GM12878 (cell line): ENCODE measurements at regions not wholly inside any gene's neighbourhood (a gene's known extent, or its start where the extent isn't known, plus 50 kb on each side); places are given as distances from the start of the nearest gene placed in this dataset.

ENCODE experiments used
- ATAC-seq: fragments of 200-7000 bp; cut with Tn5 transposase; 3 replicates; pipeline ENCODE4 v1.9.1; 2020; ENCODE audit warnings: mild to moderate bottlenecking, moderate library complexity
- BruUV-seq: library from RNA; stranded (reverse); fragments of 400-500 nt; replicated peaks from 2 replicates; lab custom pipeline; 2021; lab: Mats Ljungman, UMichigan
- CTCF ChIA-PET: fragments of 300-600 bp; sonication (Branson Sonifier 250); formaldehyde crosslinking; extraction: SDS; loops from one replicate; lab custom pipeline; 2021; ENCODE audit warnings: inconsistent platforms; lab: Yijun Ruan, JAX
- POLR2A ChIA-PET: fragments of 350-600 bp; formaldehyde crosslinking; extraction: SDS; loops from one replicate; lab custom pipeline; 2021; ENCODE audit warnings: inconsistent platforms; lab: Charles Lee
- RAD21 ChIA-PET: fragments of 300-600 bp; sonication (Branson Sonifier 250); formaldehyde crosslinking; loops from one replicate; lab custom pipeline; 2023; ENCODE audit warnings: antibody characterized with exemption; ENCODE audit not compliant: unreplicated experiment; lab: Charles Lee
- SMC1A ChIA-PET: fragments of 300-600 bp; sonication (Branson Sonifier 250); formaldehyde crosslinking; loops from one replicate; lab custom pipeline; 2023; ENCODE audit not compliant: unreplicated experiment, uncharacterized antibody; lab: Charles Lee
- DNase-seq: peaks from one replicate; pipeline ENCODE4 v3.0.0-alpha.2; 2011; ENCODE audit warnings: low read depth, low spot score
- FAIRE-seq: peaks from 3 replicates; lab custom pipeline; 2011; peaks lifted over from hg19 to GRCh38; lab: Jason Lieb, UNC
- H2AFZ ChIP-seq: 2 replicates; pipeline ENCODE4 v1.6.0; 2011; ENCODE audit warnings: low read depth, low read length, control low read depth; ENCODE audit not compliant: control insufficient read depth
- H3K27ac ChIP-seq: 2 replicates; pipeline ENCODE4 v1.5.1; 2011; ENCODE audit warnings: control low read depth; ENCODE audit not compliant: control insufficient read depth, insufficient read depth
- H3K27me3 ChIP-seq, 2 experiments: replicated peaks in 1 of 2; 2 replicates each; pipeline versions ENCODE4 v1.6.0 to v1.6.1; 2011; ENCODE audit warnings: low read length in 1 of 2; ENCODE audit not compliant: control insufficient read depth in 2 of 2, insufficient read depth in 2 of 2
- H3K36me3 ChIP-seq, 2 experiments: 2 replicates each; pipeline ENCODE4 v1.5.1; 2011; ENCODE audit warnings: low read length in 1 of 2; ENCODE audit not compliant: control insufficient read depth in 2 of 2, insufficient read depth in 2 of 2
- H3K4me1 ChIP-seq: 2 replicates; pipeline ENCODE4 v1.6.1; 2011; ENCODE audit warnings: mild to moderate bottlenecking, low read length, moderate library complexity, mixed read lengths; ENCODE audit not compliant: control insufficient read depth, insufficient read depth
- H3K4me2 ChIP-seq: 2 replicates; pipeline ENCODE4 v1.6.0; 2011; ENCODE audit warnings: control low read depth; ENCODE audit not compliant: control insufficient read depth, insufficient read depth
- H3K4me3 ChIP-seq: fragments of 200-600 bp; sonication (generic); 2 replicates; pipeline ENCODE4 v1.5.1; 2016
- H3K79me2 ChIP-seq: 2 replicates; pipeline ENCODE4 v1.6.0; 2011; ENCODE audit warnings: low read length; ENCODE audit not compliant: control insufficient read depth, insufficient read depth
- H3K9ac ChIP-seq: 2 replicates; pipeline ENCODE4 v1.8.0; 2011; ENCODE audit warnings: low read length, control low read depth, mixed read lengths; ENCODE audit not compliant: control insufficient read depth, insufficient read depth
- H3K9me3 ChIP-seq: replicated peaks from 3 replicates; pipeline ENCODE4 v1.5.1; 2011; ENCODE audit warnings: mild to moderate bottlenecking, low read length; ENCODE audit not compliant: control insufficient read depth, insufficient read depth
- H4K20me1 ChIP-seq: 2 replicates; pipeline ENCODE4 v1.6.0; 2011; ENCODE audit not compliant: control insufficient read depth, insufficient read depth
- BCLAF1 ChIP-seq: fragments of 450-650 bp; IDR thresholded peaks from 2 replicates; pipeline ENCODE4 v1.6.1; 2017; ENCODE audit warnings: antibody characterized with exemption, mild to moderate bottlenecking, moderate library complexity
- CBX5 ChIP-seq: sonication (generic); IDR thresholded peaks from 2 replicates; pipeline ENCODE4 v1.6.1; 2016; ENCODE audit warnings: low read depth, moderate library complexity, mild to moderate bottlenecking, inconsistent platforms
- CREB1 ChIP-seq: IDR thresholded peaks from 2 replicates; pipeline ENCODE4 v1.6.1; 2012; ENCODE audit warnings: low read depth, mild to moderate bottlenecking, inconsistent platforms
- ESRRA ChIP-seq: IDR thresholded peaks from 2 replicates; pipeline ENCODE4 v1.6.1; 2012; ENCODE audit warnings: mild to moderate bottlenecking, low read length, improper control_type of control experiment
- IRF3 ChIP-seq: fragments of 450-650 bp; IDR thresholded peaks from 2 replicates; pipeline ENCODE4 v1.6.1; 2014; ENCODE audit warnings: mild to moderate bottlenecking
- NFYB ChIP-seq: IDR thresholded peaks from 2 replicates; pipeline ENCODE4 v1.6.1; 2011; ENCODE audit warnings: low read depth, mild to moderate bottlenecking, low read length, improper control_type of control experiment, moderate library complexity; ENCODE audit not compliant: insufficient read depth
- SPI1 ChIP-seq: IDR thresholded peaks from 2 replicates; pipeline ENCODE4 v1.6.1; 2011; ENCODE audit warnings: low read depth, mild to moderate bottlenecking, low read length, moderate library complexity, borderline replicate concordance; ENCODE audit not compliant: insufficient read depth
- STAT3 ChIP-seq: IDR thresholded peaks from 2 replicates; pipeline ENCODE4 v1.6.1; 2011; ENCODE audit warnings: low read depth, low read length, improper control_type of control experiment
- YBX1 ChIP-seq: fragments of 450-650 bp; IDR thresholded peaks from 2 replicates; pipeline ENCODE4 v1.6.1; 2016; ENCODE audit warnings: antibody characterized with exemption
- WGBS: methylation state at CpG from one replicate; pipeline ENCODE4 v1.1.6; 2016; ENCODE audit warnings: low lambda C conversion rate; ENCODE audit not compliant: insufficient replicate concordance, insufficient coverage; ENCODE audit errors: missing lambda C conversion rate; 5-methylcytosine and 5-hydroxymethylcytosine counted together
- in situ Hi-C: fragments of 300-500 bp; cut with MboI; formaldehyde crosslinking; loops from 9 replicates; pipeline ENCODE4 v1.14.3; 2018; ENCODE audit warnings: mixed read lengths
- intact Hi-C: fragments of 100-400 bp; cut with micrococcal nuclease; formaldehyde crosslinking; loops from one replicate; pipeline ENCODE4 v1.14.2; 2022; ENCODE audit not compliant: unreplicated experiment

- H3K4me2 ChIP-seq = no peak overlapping the region
- CTCF ChIA-PET = no interaction called here
- TF ChIP-seq BCLAF1 (no peak), STAT3 (no peak), NFYB (no peak), IRF3 (no peak), CBX5 (no peak), ESRRA (no peak), YBX1 (no peak), SPI1 (no peak), CREB1 (no peak)
- TF ChIP-seq, all 136 proteins: peak for 0
- ATAC-seq (no peak), DNase-seq (no peak), FAIRE-seq (no peak)
- Histone ChIP-seq H3K79me2 (no peaks in the 10 kb centered on the region), H3K27me3 (no peaks in the 10 kb centered on the region), H3K9ac (no peak overlapping the region), H3K4me3 (no peak overlapping the region), H4K20me1 (no peaks in the 10 kb centered on the region), H3K4me1 (no peaks in the 10 kb centered on the region), H3K27ac (no peak overlapping the region), H3K9me3 (no peaks in the 10 kb centered on the region), H3K36me3 (no peaks in the 10 kb centered on the region), H2AFZ (no peak overlapping the region)
- ChIA-PET RAD21 (no interaction called here), SMC1A (no interaction called here), POLR2A (no interaction called here)
- BruUV-seq = no TSS peak
- 6% methylated on average over 2 of the region's 2 CpGs for WGBS
- in situ Hi-C loops = no loop called here
- intact Hi-C loops = no loop called here
These were observed 191.8 kb upstream of the SMC2 start for GRCh38 chr9:103902263-103902662.
